ENCODE measurements at regions not wholly inside any gene's neighbourhood (a gene's known extent, or its start where the extent isn't known, plus 50 kb on each side); places are given as distances from the start of the nearest gene placed in this dataset.

DNA sequence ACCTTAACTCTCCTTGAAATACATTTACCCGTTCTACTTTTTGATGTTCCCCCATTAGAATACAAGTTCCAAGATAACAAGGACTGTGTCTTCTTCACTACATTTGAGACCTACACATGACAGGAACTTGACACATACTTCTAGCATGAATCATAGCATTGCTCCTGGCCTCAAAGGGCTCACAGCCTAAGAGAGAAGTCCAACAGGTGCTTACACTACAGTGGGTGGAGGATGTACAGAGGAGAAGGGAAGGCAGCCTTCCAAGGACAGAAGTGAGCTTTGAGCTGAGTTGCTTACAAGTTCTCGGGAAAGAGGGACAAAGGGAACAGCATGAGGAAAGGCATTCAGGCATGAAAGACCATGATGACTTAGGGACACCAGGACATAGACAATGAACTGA lies 56.9 kb upstream of the MSX2 start:
- no peak for DNase-seq

DNA sequence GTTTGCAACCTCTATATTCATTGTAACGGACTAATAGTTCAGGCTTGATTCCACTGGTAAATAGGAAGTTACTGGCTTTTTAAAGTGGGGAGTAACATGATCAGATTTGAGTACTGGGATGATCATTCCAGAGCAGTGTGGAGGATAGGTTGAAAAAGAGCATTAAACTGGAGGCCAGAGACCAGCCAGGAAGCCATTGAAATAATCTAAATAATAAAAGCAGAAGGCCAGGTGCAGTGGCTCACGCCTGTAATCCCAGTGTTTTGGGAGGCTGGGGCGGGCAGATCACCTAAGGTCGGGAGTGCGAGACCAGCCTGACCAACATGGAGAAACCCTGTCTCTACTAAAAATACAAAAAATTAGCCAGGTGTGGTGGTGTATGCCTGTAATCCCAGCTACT lies 56.0 kb upstream of the MSX2 start:
- DNase-seq: no peak

Data from stimulated activated CD4-positive, alpha-beta T cell treated with anti-CD3 and anti-CD28 coated beads, Interleukin-1b, Interleukin-23, amount 100 ng/mL, for 48 hours (primary cell).